ENCODE measurements at regions not wholly inside any gene's neighbourhood (a gene's known extent, or its start where the extent isn't known, plus 50 kb on each side); places are given as distances from the start of the nearest gene placed in this dataset.

- Histone ChIP-seq H3K4me1 (peaks cover 33% of the 10 kb centered on the region), H3K9me3 (no peaks in the 10 kb centered on the region), H3K27ac (peak overlapping the region; percentile 74), H3K36me3 (peaks cover 0 to 50% of the 10 kb centered on the region in 2 donors), H3K27me3 (no peaks in the 10 kb centered on the region), H3K4me3 (no peak overlapping the region)
- no peak for TF ChIP-seq POLR2A (IDR thresholded peaks at IDR 0.05)
- no peak for TF ChIP-seq POLR2AphosphoS5 (IDR thresholded peaks at IDR 0.05; ENCODE audit: insufficient read depth in 1 of 2, low read depth in 1 of 2)
- no peak for TF ChIP-seq CTCF (IDR thresholded peaks at IDR 0.05)
- intact Hi-C loops (cut with DNase I), result loop anchor here (2.0 to 5.0 kb wide), 2 partner anchors 67 to 163 kb away; no protein-coding TSS in a partner anchor
- DNase-seq (ENCODE audit: extremely low spot score in 2 of 2), result no peak
Observed at GRCh38 chr17:77493901-77494663, 353.3 kb downstream of the SEC14L1 start.

GRCh38 chr17:77494664-77495435 lies 354.1 kb downstream of the SEC14L1 start:
- H3K27me3 ChIP-seq, result no peaks in the 10 kb centered on the region
- H3K4me3 ChIP-seq, result no peak overlapping the region
- DNase-seq (ENCODE audit: extremely low spot score in 2 of 2), result no peak
- peaks cover 25% of the 10 kb centered on the region for H3K4me1 ChIP-seq
- H3K9me3 ChIP-seq, result no peaks in the 10 kb centered on the region
- peak overlapping the region; percentile 74 for H3K27ac ChIP-seq
- TF ChIP-seq POLR2A (IDR thresholded peaks at IDR 0.05) (no peak), POLR2AphosphoS5 (IDR thresholded peaks at IDR 0.05; ENCODE audit: insufficient read depth in 1 of 2, low read depth in 1 of 2) (peak; percentile 62 to 80), CTCF (IDR thresholded peaks at IDR 0.05) (peak; percentile 97 to 99 (median 98))
- H3K36me3 ChIP-seq, result peaks cover 0 to 49% of the 10 kb centered on the region in 2 donors
- intact Hi-C loops (cut with DNase I), result loop anchor here (2.0 to 5.0 kb wide), 2 partner anchors 68 to 164 kb away; no protein-coding TSS in a partner anchor

- H3K4me1 ChIP-seq, result peaks cover 18% of the 10 kb centered on the region
- no peak for TF ChIP-seq CTCF (IDR thresholded peaks at IDR 0.05)
- no peak for TF ChIP-seq POLR2A (IDR thresholded peaks at IDR 0.05)
- no peak for TF ChIP-seq POLR2AphosphoS5 (IDR thresholded peaks at IDR 0.05; ENCODE audit: insufficient read depth in 1 of 2, low read depth in 1 of 2)
- intact Hi-C loops (cut with DNase I), result loop anchor here (2.0 kb wide), 1 partner anchor 165 kb away; no protein-coding TSS in a partner anchor
Observed at GRCh38 chr17:77495575-77495974, 354.8 kb downstream of the SEC14L1 start.

GRCh38 chr17:77496401-77496801 lies 355.6 kb downstream of the SEC14L1 start:
- no peak overlapping the region for H3K4me3 ChIP-seq
- TF ChIP-seq POLR2AphosphoS5 (IDR thresholded peaks at IDR 0.05; ENCODE audit: insufficient read depth in 1 of 2, low read depth in 1 of 2) (no peak), CTCF (IDR thresholded peaks at IDR 0.05) (no peak), POLR2A (IDR thresholded peaks at IDR 0.05) (no peak)
- no peak overlapping the region for H3K27ac ChIP-seq
- no peaks in the 10 kb centered on the region for H3K9me3 ChIP-seq
- no peaks in the 10 kb centered on the region for H3K27me3 ChIP-seq
- DNase-seq (ENCODE audit: extremely low spot score in 2 of 2), result no peak
- intact Hi-C loops (cut with DNase I), result no loop called here
- peaks cover 10% of the 10 kb centered on the region for H3K4me1 ChIP-seq
- peaks cover 0 to 34% of the 10 kb centered on the region in 2 donors for H3K36me3 ChIP-seq

More at GRCh38 chr17:77495575-77495974, 354.8 kb downstream of the SEC14L1 start:
- Histone ChIP-seq H3K9me3 (no peaks in the 10 kb centered on the region), H3K36me3 (peaks cover 0 to 42% of the 10 kb centered on the region in 2 donors), H3K27me3 (no peaks in the 10 kb centered on the region), H3K27ac (no peak overlapping the region), H3K4me3 (no peak overlapping the region)
- DNase-seq (ENCODE audit: extremely low spot score in 2 of 2), result no peak

Data from vagina (tissue), 2 donors.